H1 (cell line): ENCODE measurements at regions not wholly inside any gene's neighbourhood (a gene's known extent, or its start where the extent isn't known, plus 50 kb on each side); places are given as distances from the start of the nearest gene placed in this dataset.

Experiments used
- CTCF ChIA-PET: fragments of 300-600 bp; sonication (Branson Sonifier 250); formaldehyde crosslinking; loops from one replicate; lab custom pipeline; 2021; ENCODE audit not compliant: partially characterized antibody; lab: Charles Lee
- POLR2A ChIA-PET: fragments of 300-600 bp; sonication (Branson Sonifier 250); formaldehyde crosslinking; loops from one replicate; lab custom pipeline; 2021; ENCODE audit warnings: inconsistent platforms; ENCODE audit not compliant: partially characterized antibody; lab: Charles Lee
- DNase-seq, 2 experiments: peaks; one replicate each; pipeline versions ENCODE4 v3.0.0 to v3.0.0-alpha.2; 2010 to 2022; ENCODE audit warnings: low spot score in 2 of 2, low read depth in 1 of 2, mixed read lengths in 1 of 2
- FAIRE-seq: peaks from 2 replicates; lab custom pipeline; 2011; peaks lifted over from hg19 to GRCh38; lab: Jason Lieb, UNC
- H2AFZ ChIP-seq: 2 replicates; pipeline ENCODE4 v1.8.1; 2012; ENCODE audit warnings: low read length, inconsistent platforms
- H2AK5ac ChIP-seq: 2 replicates; pipeline ENCODE4 v1.6.1; 2013; ENCODE audit warnings: low read depth, low read length
- H2BK120ac ChIP-seq: replicated peaks from 2 replicates; pipeline ENCODE3; 2013; ENCODE audit warnings: low read depth, low read length, inconsistent platforms
- H2BK12ac ChIP-seq: 2 replicates; pipeline ENCODE4 v1.6.1; 2013; ENCODE audit warnings: low read depth, low read length
- H2BK15ac ChIP-seq: 2 replicates; pipeline ENCODE4 v1.6.1; 2013; ENCODE audit warnings: low read length
- H2BK20ac ChIP-seq: 2 replicates; pipeline ENCODE4 v1.6.1; 2013; ENCODE audit warnings: low read length
- H2BK5ac ChIP-seq: 2 replicates; pipeline ENCODE4 v1.6.1; 2013; ENCODE audit warnings: low read depth, low read length
- H3K14ac ChIP-seq: 2 replicates; pipeline ENCODE4 v1.6.1; 2013; ENCODE audit warnings: inconsistent platforms; ENCODE audit not compliant: insufficient read length
- H3K18ac ChIP-seq: 2 replicates; pipeline ENCODE4 v1.6.1; 2013; ENCODE audit warnings: low read length; ENCODE audit errors: extremely low read depth
- H3K23ac ChIP-seq: 2 replicates; pipeline ENCODE4 v1.6.1; 2013; ENCODE audit warnings: inconsistent platforms; ENCODE audit not compliant: insufficient read length
- H3K23me2 ChIP-seq: 2 replicates; pipeline ENCODE4 v1.6.1; 2013; ENCODE audit warnings: low read depth, low read length
- H3K27ac ChIP-seq: 2 replicates; pipeline ENCODE4 v1.6.1; 2011; ENCODE audit warnings: low read depth, low read length, inconsistent platforms
- H3K27me3 ChIP-seq, 4 experiments: replicated peaks in 1 of 4; 1 replicate in 1 of 4; 2 replicates in 3 of 4; pipeline versions ENCODE4 v1.6.1 to v1.8.1; 2011 to 2013; ENCODE audit warnings: low read length in 3 of 4, mild to moderate bottlenecking in 3 of 4, inconsistent platforms in 2 of 4, mixed read lengths in 2 of 4, moderate library complexity in 1 of 4; ENCODE audit not compliant: control insufficient read depth in 3 of 4, insufficient read depth in 3 of 4; ENCODE audit errors: extremely low read depth in 1 of 4
- H3K36me3 ChIP-seq, 4 experiments: 2 replicates each; pipeline versions ENCODE4 v1.6.1 to v1.8.1; 2011 to 2013; ENCODE audit warnings: mild to moderate bottlenecking in 4 of 4, low read length in 3 of 4, moderate library complexity in 2 of 4, control low read depth in 1 of 4, inconsistent platforms in 1 of 4; ENCODE audit not compliant: insufficient read depth in 4 of 4, control insufficient read depth in 2 of 4
- H3K4ac ChIP-seq: replicated peaks from 2 replicates; pipeline ENCODE3; 2013; ENCODE audit warnings: low read length, low read depth, mixed read lengths, inconsistent platforms; ENCODE audit not compliant: insufficient read length
- H3K4me1 ChIP-seq, 4 experiments: replicated peaks in 1 of 4; 1 replicate in 1 of 4; 2 replicates in 3 of 4; pipeline versions ENCODE4 v1.6.1 to v1.8.1; 2011 to 2013; ENCODE audit warnings: low read length in 3 of 4, inconsistent platforms in 2 of 4, mixed read lengths in 1 of 4; ENCODE audit not compliant: insufficient read depth in 4 of 4, control insufficient read depth in 3 of 4
- H3K4me2 ChIP-seq, 2 experiments: 2 replicates each; pipeline versions ENCODE4 v1.6.1 to v1.8.1; 2011 to 2013; ENCODE audit warnings: low read depth in 2 of 2, low read length in 2 of 2, control low read depth in 1 of 2, inconsistent platforms in 1 of 2, mild to moderate bottlenecking in 1 of 2; ENCODE audit not compliant: insufficient read depth in 1 of 2
- H3K4me3 ChIP-seq, 4 experiments: fragments of 200-600, 300-600 bp in 1 of 4; sonication (generic), shearing (Covaris generic), sonication (Bioruptor Twin) in 1 of 4; 2 replicates each; pipeline versions ENCODE4 v1.5.1 to v1.8.1; 2011 to 2016; ENCODE audit warnings: low read length in 4 of 4, low read depth in 3 of 4, control low read depth in 2 of 4, inconsistent platforms in 2 of 4, mild to moderate bottlenecking in 2 of 4, mixed read lengths in 1 of 4, moderate library complexity in 1 of 4; ENCODE audit not compliant: insufficient read depth in 2 of 4; ENCODE audit errors: extremely low read depth in 1 of 4
- H3K56ac ChIP-seq: replicated peaks from 2 replicates; pipeline ENCODE3; 2013; ENCODE audit warnings: low read depth, mild to moderate bottlenecking, mixed read lengths, low read length, inconsistent platforms; ENCODE audit not compliant: insufficient read length
- H3K79me1 ChIP-seq: 2 replicates; pipeline ENCODE4 v1.6.1; 2013; ENCODE audit warnings: low read depth, low read length, control low read depth
- H3K79me2 ChIP-seq, 2 experiments: 2 replicates each; pipeline versions ENCODE4 v1.6.1 to v1.8.1; 2012 to 2013; ENCODE audit warnings: low read length in 2 of 2, mild to moderate bottlenecking in 2 of 2, inconsistent platforms in 1 of 2; ENCODE audit not compliant: insufficient read depth in 2 of 2, control insufficient read depth in 1 of 2
- H3K9ac ChIP-seq, 4 experiments: replicated peaks in 1 of 4; 1 replicate in 1 of 4; 2 replicates in 3 of 4; pipeline versions ENCODE4 v1.6.1 to v1.8.1; 2011 to 2013; ENCODE audit warnings: low read depth in 3 of 4, low read length in 3 of 4, control low read depth in 2 of 4, mild to moderate bottlenecking in 2 of 4, moderate library complexity in 2 of 4, inconsistent platforms in 1 of 4; ENCODE audit errors: extremely low read depth in 1 of 4
- H3K9me3 ChIP-seq, 2 experiments: 2 replicates each; pipeline versions ENCODE4 v1.6.1 to v1.8.1; 2012 to 2013; ENCODE audit warnings: mild to moderate bottlenecking in 2 of 2, moderate library complexity in 2 of 2, control low read depth in 1 of 2, inconsistent platforms in 1 of 2, low read depth in 1 of 2, low read length in 1 of 2, mixed read lengths in 1 of 2; ENCODE audit not compliant: insufficient read depth in 2 of 2
- H4K20me1 ChIP-seq, 2 experiments: replicated peaks in 1 of 2; 2 replicates each; pipeline versions ENCODE3 to v1.8.1; 2011 to 2013; ENCODE audit warnings: inconsistent platforms in 2 of 2, low read length in 2 of 2, mild to moderate bottlenecking in 1 of 2; ENCODE audit not compliant: insufficient read depth in 2 of 2, control insufficient read depth in 1 of 2
- H4K5ac ChIP-seq: 2 replicates; pipeline ENCODE4 v1.6.1; 2013; ENCODE audit warnings: low read length, low read depth, mixed read lengths, inconsistent platforms; ENCODE audit not compliant: insufficient read length
- H4K8ac ChIP-seq: 2 replicates; pipeline ENCODE4 v1.8.0; 2013; ENCODE audit warnings: mild to moderate bottlenecking, moderate library complexity, low read length, inconsistent platforms; ENCODE audit not compliant: insufficient read depth; ENCODE audit errors: extremely low read depth
- H4K91ac ChIP-seq: replicated peaks from 2 replicates; pipeline ENCODE3; 2013; ENCODE audit warnings: low read length, mixed read lengths, inconsistent platforms; ENCODE audit not compliant: insufficient read length
- CBX8 ChIP-seq: fragments of 300-800, 300-1000 bp; sonication (generic); IDR thresholded peaks from 2 replicates; pipeline ENCODE4 v1.7.1; 2016; ENCODE audit warnings: low read depth, low read length, borderline replicate concordance
- MAX ChIP-seq: IDR thresholded peaks from 2 replicates; pipeline ENCODE4 v1.6.1; 2012; ENCODE audit warnings: inconsistent platforms
- WGBS, 2 experiments: shearing (Covaris generic) in 1 of 2; methylation state at CpG; one replicate each; pipeline versions ENCODE4 v1.1.6 to v1.1.7; 2013 to 2015; ENCODE audit warnings: low lambda C conversion rate in 2 of 2, mixed read lengths in 2 of 2, inconsistent platforms in 1 of 2, low coverage in 1 of 2, missing lambda C conversion rate in 1 of 2; ENCODE audit not compliant: insufficient replicate concordance in 2 of 2, insufficient coverage in 1 of 2, insufficient read length in 1 of 2; ENCODE audit errors: extremely low coverage in 1 of 2, missing lambda C conversion rate in 1 of 2; 5-methylcytosine and 5-hydroxymethylcytosine counted together

- TF ChIP-seq MAX (no peak), CBX8 (no peak)
- Histone ChIP-seq H3K14ac (no peak overlapping the region), H3K27ac (no peak overlapping the region), H4K8ac (no peak overlapping the region), H2BK12ac (peak overlapping the region; percentile 75; the same call in 1 of the 2 replicates), H3K79me2 (no peaks in the 10 kb centered on the region), H3K27me3 (no peaks in the 10 kb centered on the region), H3K56ac (no peak overlapping the region), H3K4ac (peak overlapping the region; percentile 40), H3K9ac (no peak overlapping the region; a peak in 1 of 7 replicates), H3K23ac (no peak overlapping the region), H3K36me3 (no peaks in the 10 kb centered on the region), H2BK120ac (no peak overlapping the region), H3K4me3 (no peak overlapping the region), H3K4me2 (no peak overlapping the region), H3K18ac (peak overlapping the region; percentile 60; the same call in 1 of the 2 replicates), H4K91ac (peak overlapping the region; percentile 72), H4K5ac (no peak overlapping the region), H3K9me3 (no peaks in the 10 kb centered on the region), H2BK15ac (peak overlapping the region; percentile 95; the same call in 1 of the 2 replicates), H2AK5ac (no peak overlapping the region; the same call in 1 of the 2 replicates), H3K23me2 (no peaks in the 10 kb centered on the region), H3K4me1 (peaks cover 4 to 33% (median 20%) of the 10 kb centered on the region in 4 experiments), H2BK20ac (peak overlapping the region; percentile 53), H2BK5ac (peak overlapping the region; percentile 39; the same call in 1 of the 2 replicates), H3K79me1 (peaks cover 3% of the 10 kb centered on the region), H2AFZ (no peak overlapping the region), H4K20me1 (peaks cover 0 to 3% of the 10 kb centered on the region in 2 experiments)
- ChIA-PET POLR2A (interaction anchor here (0.7 kb wide), 1 partner anchor 31 kb away, joined by 3 read pairs; no protein-coding TSS in a partner anchor), CTCF (interaction anchor here (1.1 to 1.6 kb wide), 4 partner anchors 9 to 129 kb away, joined by 3 to 8 read pairs (median 5); no protein-coding TSS in a partner anchor)
- DNase-seq (no peak), FAIRE-seq (no peak)
- 78% methylated on average over 9 of the region's 9 CpGs; no CpG with 5 or more reads in 1 of the 2 experiments for WGBS, 2 experiments
Measured at GRCh38 chr16:85316944-85317343, 204.7 kb upstream of the CIBAR2 start.
